ENCODE measurements at regions not wholly inside any gene's neighbourhood (a gene's known extent, or its start where the extent isn't known, plus 50 kb on each side); places are given as distances from the start of the nearest gene placed in this dataset.
A peak's percentile ranks its signal among the peaks of the same experiment; 100 is the strongest.
"Not testable (repeated sequence)": the region's sequence is repeated elsewhere in the genome, so short reads cannot be mapped to it uniquely, and the experiment has no call there.

- DNase-seq (ENCODE audit: extremely low read depth, low read depth, low spot score): no peak
Measured at GRCh38 chr1:88541596-88541995, 142.5 kb upstream of the PKN2 start.

- DNase-seq (ENCODE audit: extremely low read depth, low read depth, low spot score): no peak
Measured at GRCh38 chr1:88544195-88544594, 139.9 kb upstream of the PKN2 start.

GRCh38 chr1:88549536-88549935 lies 134.5 kb upstream of the PKN2 start:
- no peak for DNase-seq (ENCODE audit: extremely low read depth, low read depth, low spot score)

GRCh38 chr1:88552226-88552625 lies 131.8 kb upstream of the PKN2 start:
- no peak for DNase-seq (ENCODE audit: extremely low read depth, low read depth, low spot score)

GRCh38 chr1:88557014-88557413 lies 127.1 kb upstream of the PKN2 start:
- DNase-seq (ENCODE audit: extremely low read depth, low read depth, low spot score): no peak

GRCh38 chr1:88560621-88561020 lies 123.5 kb upstream of the PKN2 start:
- DNase-seq (ENCODE audit: extremely low read depth, low read depth, low spot score): no peak

GRCh38 chr1:88562991-88563390 lies 121.1 kb upstream of the PKN2 start:
- DNase-seq (ENCODE audit: extremely low read depth, low read depth, low spot score): no peak

- no peak for DNase-seq (ENCODE audit: extremely low read depth, low read depth, low spot score)
Measured at GRCh38 chr1:88566615-88567387, 117.3 kb upstream of the PKN2 start.

- DNase-seq (ENCODE audit: extremely low read depth, low read depth, low spot score): no peak
Measured at GRCh38 chr1:88571506-88571905, 112.6 kb upstream of the PKN2 start.

- no peak for DNase-seq (ENCODE audit: extremely low read depth, low read depth, low spot score)
Measured at GRCh38 chr1:88579598-88579997, 104.5 kb upstream of the PKN2 start.

GRCh38 chr1:88581703-88582102 lies 102.4 kb upstream of the PKN2 start:
- DNase-seq (ENCODE audit: extremely low read depth, low read depth, low spot score): no peak

GRCh38 chr1:88593358-88593757 lies 90.7 kb upstream of the PKN2 start:
- no peak for DNase-seq (ENCODE audit: extremely low read depth, low read depth, low spot score)

- peak; percentile 56 for DNase-seq (ENCODE audit: extremely low read depth, low read depth, low spot score)
Measured at GRCh38 chr1:88595355-88596002, 88.6 kb upstream of the PKN2 start.

- not testable (repeated sequence) for DNase-seq (ENCODE audit: extremely low read depth, low read depth, low spot score)
Measured at GRCh38 chr1:88597973-88598372, 86.1 kb upstream of the PKN2 start.

- DNase-seq (ENCODE audit: extremely low read depth, low read depth, low spot score): peak; percentile 14
Measured at GRCh38 chr1:88608139-88608943, 75.7 kb upstream of the PKN2 start.

- DNase-seq (ENCODE audit: extremely low read depth, low read depth, low spot score): no peak
Measured at GRCh38 chr1:88609051-88609450, 75.0 kb upstream of the PKN2 start.

GRCh38 chr1:88610687-88611086 lies 73.4 kb upstream of the PKN2 start:
- no peak for DNase-seq (ENCODE audit: extremely low read depth, low read depth, low spot score)

GRCh38 chr1:88612292-88612691 lies 71.8 kb upstream of the PKN2 start:
- no peak for DNase-seq (ENCODE audit: extremely low read depth, low read depth, low spot score)

GRCh38 chr1:88612773-88613172 lies 71.3 kb upstream of the PKN2 start:
- DNase-seq (ENCODE audit: extremely low read depth, low read depth, low spot score): no peak

GRCh38 chr1:88618331-88618730 lies 65.7 kb upstream of the PKN2 start:
- DNase-seq (ENCODE audit: extremely low read depth, low read depth, low spot score): no peak

- not testable (repeated sequence) for DNase-seq (ENCODE audit: extremely low read depth, low read depth, low spot score)
Measured at GRCh38 chr1:88623101-88623500, 61.0 kb upstream of the PKN2 start.
